GM21737 (cell line): ENCODE measurements at regions not wholly inside any gene's neighbourhood (a gene's known extent, or its start where the extent isn't known, plus 50 kb on each side); places are given as distances from the start of the nearest gene placed in this dataset.
"Not testable (repeated sequence)": the region's sequence is repeated elsewhere in the genome, so short reads cannot be mapped to it uniquely, and the experiment has no call there.

Source experiments
- ATAC-seq: cut with Tn5 transposase; IDR thresholded peaks from one replicate; pipeline ENCODE4 v1.9.1; 2021; ENCODE audit warnings: mild to moderate bottlenecking, moderate library complexity; ENCODE audit not compliant: unreplicated experiment

- no peak for ATAC-seq
Measured at GRCh38 chr2:83471655-83472054, 987.4 kb downstream of the SUCLG1 start.

GRCh38 chr2:83470928-83471327, 988.2 kb downstream of the SUCLG1 start:
- no peak for ATAC-seq

- ATAC-seq, result no peak
Measured at GRCh38 chr2:83464444-83464843, 994.6 kb downstream of the SUCLG1 start.

- no peak for ATAC-seq
Measured at GRCh38 chr2:83462881-83463280, 996.2 kb downstream of the SUCLG1 start.

GRCh38 chr2:83461135-83461534, 997.9 kb downstream of the SUCLG1 start:
- ATAC-seq, result no peak

GRCh38 chr2:83459456-83459855, 999.6 kb downstream of the SUCLG1 start:
- ATAC-seq, result no peak

- ATAC-seq, result no peak
Measured at GRCh38 chr2:83435989-83436388, 1023.1 kb downstream of the SUCLG1 start.

GRCh38 chr2:83420993-83421392, 1038.1 kb downstream of the SUCLG1 start:
- ATAC-seq, result no peak

GRCh38 chr2:83394134-83394904, 1064.8 kb downstream of the SUCLG1 start:
- ATAC-seq, result no peak

- ATAC-seq, result no peak
Measured at GRCh38 chr2:83388804-83389203, 1070.3 kb downstream of the SUCLG1 start.

GRCh38 chr2:83386549-83386948, 1072.5 kb downstream of the SUCLG1 start:
- no peak for ATAC-seq

- no peak for ATAC-seq
Measured at GRCh38 chr2:83378921-83379320, 1080.2 kb downstream of the SUCLG1 start.

GRCh38 chr2:83376731-83377130, 1082.3 kb downstream of the SUCLG1 start:
- ATAC-seq, result no peak

GRCh38 chr2:83370419-83370762, 1088.7 kb downstream of the SUCLG1 start:
- no peak for ATAC-seq

- ATAC-seq, result no peak
Measured at GRCh38 chr2:83369601-83370418, 1089.3 kb downstream of the SUCLG1 start.

GRCh38 chr2:83368916-83369315, 1090.2 kb downstream of the SUCLG1 start:
- ATAC-seq, result no peak

GRCh38 chr2:83368461-83368860, 1090.6 kb downstream of the SUCLG1 start:
- no peak for ATAC-seq

- no peak for ATAC-seq
Measured at GRCh38 chr2:83365476-83365875, 1093.6 kb downstream of the SUCLG1 start.

- ATAC-seq, result no peak
Measured at GRCh38 chr2:83364264-83364663, 1094.8 kb downstream of the SUCLG1 start.

- ATAC-seq, result not testable (repeated sequence)
Measured at GRCh38 chr2:83363138-83363537, 1095.9 kb downstream of the SUCLG1 start.

- ATAC-seq, result no peak
Measured at GRCh38 chr2:83359336-83359735, 1099.7 kb downstream of the SUCLG1 start.

GRCh38 chr2:83342860-83343329, 1116.2 kb downstream of the SUCLG1 start:
- no peak for ATAC-seq
